PC-3 (cell line): ENCODE measurements at regions not wholly inside any gene's neighbourhood (a gene's known extent, or its start where the extent isn't known, plus 50 kb on each side); places are given as distances from the start of the nearest gene placed in this dataset.
A peak's percentile ranks its signal among the peaks of the same experiment; 100 is the strongest.

Experiments used
- ATAC-seq: fragments of 200-7000 bp; cut with Tn5 transposase; 2 replicates; pipeline ENCODE4 v1.9.1; 2020; ENCODE audit warnings: mild to moderate bottlenecking, moderate library complexity
- BruUV-seq: library from RNA; stranded (reverse); fragments of 400-500 nt; replicated peaks from 2 replicates; lab custom pipeline; 2021; lab: Mats Ljungman, UMichigan
- CTCF ChIA-PET: fragments of 300-600 bp; sonication (Branson Sonifier 250); formaldehyde crosslinking; loops from one replicate; lab custom pipeline; 2022; ENCODE audit warnings: antibody characterized with exemption; lab: Charles Lee
- POLR2A ChIA-PET: fragments of 300-600 bp; sonication (Branson Sonifier 250); formaldehyde crosslinking; loops from one replicate; lab custom pipeline; 2022; ENCODE audit warnings: antibody characterized with exemption; ENCODE audit not compliant: unreplicated experiment; lab: Charles Lee
- DNase-seq: peaks from one replicate; pipeline ENCODE4 v3.0.0-alpha.2; 2015
- H2AFZ ChIP-seq: fragments of 300-600 bp; sonication (generic); 2 replicates; pipeline ENCODE4 v1.6.0; 2016; ENCODE audit warnings: antibody characterized with exemption, low read length
- H3F3A ChIP-seq: fragments of 300-600 bp; sonication (generic); one replicate; pipeline ENCODE4 v1.6.0; 2017; ENCODE audit warnings: antibody characterized with exemption, low read length, control low read depth, mild to moderate bottlenecking; ENCODE audit not compliant: unreplicated experiment
- H3K27ac ChIP-seq: fragments of 300-600 bp; sonication (generic); 2 replicates; pipeline ENCODE4 v1.5.1; 2016; ENCODE audit warnings: mild to moderate bottlenecking, low read length
- H3K27me3 ChIP-seq: fragments of 300-600 bp; sonication (generic); 2 replicates; pipeline ENCODE4 v1.6.1; 2016; ENCODE audit warnings: low read length, mixed read lengths
- H3K36me3 ChIP-seq: fragments of 300-600 bp; sonication (generic); 2 replicates; pipeline ENCODE4 v1.6.1; 2016; ENCODE audit warnings: low read depth, mixed run types, low read length, mixed read lengths
- H3K4me1 ChIP-seq: fragments of 300-600 bp; sonication (generic); 2 replicates; pipeline ENCODE4 v1.5.1; 2016; ENCODE audit warnings: low read length; ENCODE audit not compliant: insufficient read depth
- H3K4me2 ChIP-seq: fragments of 300-600 bp; sonication (generic); 2 replicates; pipeline ENCODE4 v1.6.0; 2016; ENCODE audit warnings: low read length
- H3K4me3 ChIP-seq: fragments of 300-600 bp; sonication (generic); 2 replicates; pipeline ENCODE4 v1.5.1; 2016; ENCODE audit warnings: mild to moderate bottlenecking, low read length, mixed read lengths
- H3K79me2 ChIP-seq: fragments of 300-600 bp; sonication (generic); 2 replicates; pipeline ENCODE4 v1.6.1; 2017; ENCODE audit warnings: low read length, mixed read lengths
- H3K9ac ChIP-seq: fragments of 300-600 bp; sonication (generic); 2 replicates; pipeline ENCODE4 v1.6.0; 2016; ENCODE audit warnings: mild to moderate bottlenecking, low read length
- H3K9me2 ChIP-seq: fragments of 300-600 bp; sonication (generic); replicated peaks from 2 replicates; pipeline ENCODE4 v1.6.1; 2016; ENCODE audit warnings: mixed run types, low read length, mixed read lengths
- H3K9me3 ChIP-seq: fragments of 300-600 bp; sonication (generic); 2 replicates; pipeline ENCODE4 v1.6.1; 2016; ENCODE audit warnings: low read length, mixed read lengths
- H4K20me1 ChIP-seq: fragments of 300-600 bp; sonication (generic); 2 replicates; pipeline ENCODE4 v1.6.1; 2016; ENCODE audit warnings: low read length, mixed read lengths
- CTCF ChIP-seq: fragments of 300-600 bp; sonication (generic); conservative IDR thresholded peaks from 2 replicates; pipeline ENCODE4 v1.5.1; 2017; ENCODE audit warnings: antibody characterized with exemption, low read depth, mild to moderate bottlenecking, low read length
- EZH2 ChIP-seq: fragments of 300-600 bp; sonication (generic); IDR thresholded peaks from one replicate; pipeline ENCODE4 v1.6.1; 2017; ENCODE audit warnings: antibody characterized with exemption, mild to moderate bottlenecking, low read length; ENCODE audit not compliant: unreplicated experiment
- EZH2phosphoT487 ChIP-seq: fragments of 300-600 bp; sonication (generic); IDR thresholded peaks from 2 replicates; pipeline ENCODE4 v1.6.1; 2018; ENCODE audit warnings: mild to moderate bottlenecking, antibody characterized with exemption, low read length, borderline replicate concordance
- intact Hi-C: fragments of 100-400 bp; cut with micrococcal nuclease; formaldehyde crosslinking; loops from 2 replicates; pipeline ENCODE4 v1.9.0; 2023

- Histone ChIP-seq H3K9me3 (no peaks in the 10 kb centered on the region), H3K9ac (no peak overlapping the region), H2AFZ (no peak overlapping the region), H3F3A (no peaks in the 10 kb centered on the region), H3K4me3 (no peak overlapping the region), H3K4me2 (no peak overlapping the region), H4K20me1 (no peaks in the 10 kb centered on the region), H3K27ac (no peak overlapping the region), H3K27me3 (no peaks in the 10 kb centered on the region), H3K9me2 (no peaks in the 10 kb centered on the region), H3K79me2 (no peaks in the 10 kb centered on the region), H3K36me3 (no peaks in the 10 kb centered on the region), H3K4me1 (0 out of 2 replicates have a peak, but pooled peaks cover 6% of the 10 kb centered on the region)
- TF ChIP-seq EZH2 (no peak), EZH2phosphoT487 (no peak), CTCF (no peak)
- intact Hi-C loops = no loop called here
- ChIA-PET POLR2A (no interaction called here), CTCF (no interaction called here)
- DNase-seq = no peak
- ATAC-seq = no peak
- no TSS peak for BruUV-seq
Observed at GRCh38 chr4:186876961-186877626, 153.4 kb upstream of the FAT1 start.

- no peak overlapping the region for H3K27ac ChIP-seq
- no peak overlapping the region for H2AFZ ChIP-seq
- H3F3A ChIP-seq = no peaks in the 10 kb centered on the region
- no peak overlapping the region for H3K4me2 ChIP-seq
- no TSS peak for BruUV-seq
- no peak overlapping the region for H3K9ac ChIP-seq
- no peaks in the 10 kb centered on the region for H4K20me1 ChIP-seq
- intact Hi-C loops = no loop called here
- no peaks in the 10 kb centered on the region for H3K9me2 ChIP-seq
- no peak for ATAC-seq
- H3K4me1 ChIP-seq = 0 out of 2 replicates have a peak, but pooled peaks cover 7% of the 10 kb centered on the region
- ChIA-PET CTCF (no interaction called here), POLR2A (no interaction called here)
- no peak for DNase-seq
- H3K9me3 ChIP-seq = no peaks in the 10 kb centered on the region
- no peaks in the 10 kb centered on the region for H3K27me3 ChIP-seq
- H3K4me3 ChIP-seq = no peak overlapping the region
- H3K79me2 ChIP-seq = no peaks in the 10 kb centered on the region
- TF ChIP-seq CTCF (no peak), EZH2phosphoT487 (no peak), EZH2 (no peak)
- H3K36me3 ChIP-seq = no peaks in the 10 kb centered on the region
Observed at GRCh38 chr4:186878203-186878776, 154.6 kb upstream of the FAT1 start.

GRCh38 chr4:186881521-186882220 is 158.0 kb upstream of the FAT1 start:
- Histone ChIP-seq H3K27ac (no peak overlapping the region), H4K20me1 (no peaks in the 10 kb centered on the region), H3K27me3 (no peaks in the 10 kb centered on the region), H3K36me3 (no peaks in the 10 kb centered on the region), H3K9me3 (no peaks in the 10 kb centered on the region), H3K4me2 (no peak overlapping the region), H3K79me2 (no peaks in the 10 kb centered on the region), H3K4me3 (no peak overlapping the region), H3F3A (no peaks in the 10 kb centered on the region), H3K4me1 (0 out of 2 replicates have a peak, but pooled peaks cover 7% of the 10 kb centered on the region), H2AFZ (no peak overlapping the region), H3K9ac (no peak overlapping the region), H3K9me2 (no peaks in the 10 kb centered on the region)
- ATAC-seq (peak; percentile 80), DNase-seq (peak; percentile 23)
- TF ChIP-seq EZH2 = no peak
- no peak for TF ChIP-seq CTCF
- no peak for TF ChIP-seq EZH2phosphoT487
- intact Hi-C loops = no loop called here
- BruUV-seq = no TSS peak
- ChIA-PET CTCF (no interaction called here), POLR2A (no interaction called here)
